Liver (tissue), 8 donors: ENCODE measurements at regions not wholly inside any gene's neighbourhood (a gene's known extent, or its start where the extent isn't known, plus 50 kb on each side); places are given as distances from the start of the nearest gene placed in this dataset.
"Not testable (repeated sequence)": the region's sequence is repeated elsewhere in the genome, so short reads cannot be mapped to it uniquely, and the experiment has no call there.

Experiments used
- DNase-seq: peaks from one replicate; pipeline ENCODE4 v3.0.0-alpha.2; 2017; ENCODE audit warnings: low spot score
- H3K27ac ChIP-seq, 2 donors: one replicate each; pipeline ENCODE4 v1.7.0; 2013; ENCODE audit warnings: inconsistent platforms in 2 of 2, low read length in 2 of 2, control low read depth in 1 of 2, low read depth in 1 of 2, mild to moderate bottlenecking in 1 of 2
- H3K27me3 ChIP-seq, 4 donors: one replicate each; pipeline versions ENCODE4 v1.6.1 to v1.7.0; 2013; ENCODE audit warnings: low read length in 3 of 4, inconsistent platforms in 1 of 4, mild to moderate bottlenecking in 1 of 4, moderate library complexity in 1 of 4; ENCODE audit not compliant: control insufficient read depth in 4 of 4, insufficient read depth in 4 of 4
- H3K36me3 ChIP-seq, 4 donors: one replicate each; pipeline versions ENCODE4 v1.6.1 to v1.7.0; 2013; ENCODE audit warnings: low read length in 3 of 4, mild to moderate bottlenecking in 3 of 4, low read depth in 1 of 4, moderate library complexity in 1 of 4; ENCODE audit not compliant: control insufficient read depth in 4 of 4, insufficient read depth in 3 of 4
- H3K4me1 ChIP-seq, 4 donors: one replicate each; pipeline versions ENCODE4 v1.6.1 to v1.7.0; 2013; ENCODE audit warnings: low read length in 3 of 4, mild to moderate bottlenecking in 3 of 4, moderate library complexity in 1 of 4; ENCODE audit not compliant: control insufficient read depth in 4 of 4, insufficient read depth in 4 of 4
- H3K4me3 ChIP-seq, 3 donors: one replicate each; pipeline versions ENCODE4 v1.6.1 to v1.7.0; 2013; ENCODE audit warnings: low read length in 3 of 3, control low read depth in 1 of 3, low read depth in 1 of 3, mild to moderate bottlenecking in 1 of 3
- H3K9ac ChIP-seq, 2 donors: one replicate each; pipeline ENCODE4 v1.7.0; 2013; ENCODE audit warnings: low read length in 2 of 2, mild to moderate bottlenecking in 2 of 2, moderate library complexity in 2 of 2, control low read depth in 1 of 2, low read depth in 1 of 2
- H3K9me3 ChIP-seq, 4 donors: one replicate each; pipeline versions ENCODE4 v1.6.1 to v1.7.0; 2013; ENCODE audit warnings: low read length in 3 of 4; ENCODE audit not compliant: control insufficient read depth in 4 of 4
- ATF3 ChIP-seq: IDR thresholded peaks from 2 replicates; pipeline ENCODE4 v1.6.1; 2016; ENCODE audit warnings: antibody characterized with exemption
- CTCF ChIP-seq: fragments of 150-350 bp; IDR thresholded peaks from 2 replicates; pipeline ENCODE4 v1.5.1; 2017; ENCODE audit warnings: improper control_type of control experiment, low read depth, low read length; ENCODE audit not compliant: missing input control
- EGR1 ChIP-seq, 2 donors: IDR thresholded peaks; 2 replicates each; pipeline ENCODE4 v1.6.1; 2016 to 2018; ENCODE audit warnings: antibody characterized with exemption in 2 of 2, low read depth in 2 of 2
- FOXA1 ChIP-seq: IDR thresholded peaks from 2 replicates; pipeline ENCODE4 v1.6.1; 2016; ENCODE audit warnings: antibody characterized with exemption
- FOXA2 ChIP-seq: IDR thresholded peaks from 2 replicates; pipeline ENCODE4 v1.6.1; 2016; ENCODE audit warnings: antibody characterized with exemption
- GABPA ChIP-seq, 2 donors: IDR thresholded peaks in 1 of 2; conservative IDR thresholded peaks in 1 of 2; 2 replicates each; pipeline ENCODE4 v1.6.1; 2016; ENCODE audit warnings: antibody characterized with exemption in 2 of 2, mild to moderate bottlenecking in 1 of 2, moderate library complexity in 1 of 2
- HNF4A ChIP-seq, 2 donors: conservative IDR thresholded peaks; 2 replicates each; pipeline ENCODE4 v1.6.1; 2016; ENCODE audit warnings: antibody characterized with exemption in 2 of 2, mild to moderate bottlenecking in 2 of 2
- HNF4G ChIP-seq: IDR thresholded peaks from 2 replicates; pipeline ENCODE4 v1.6.1; 2016; ENCODE audit warnings: antibody characterized with exemption
- JUND ChIP-seq, 2 donors: IDR thresholded peaks; 2 replicates each; pipeline ENCODE4 v1.6.1; 2016; ENCODE audit warnings: antibody characterized with exemption in 2 of 2
- MAX ChIP-seq: IDR thresholded peaks from 2 replicates; pipeline ENCODE4 v1.6.1; 2016; ENCODE audit warnings: antibody characterized with exemption
- NR2F2 ChIP-seq: IDR thresholded peaks from 2 replicates; pipeline ENCODE4 v1.6.1; 2016; ENCODE audit warnings: antibody characterized with exemption
- RAD21 ChIP-seq, 2 donors: IDR thresholded peaks; 2 replicates each; pipeline ENCODE4 v1.6.1; 2016; ENCODE audit warnings: antibody characterized with exemption in 2 of 2, mild to moderate bottlenecking in 2 of 2
- REST ChIP-seq: IDR thresholded peaks from 2 replicates; pipeline ENCODE4 v1.6.1; 2016; ENCODE audit warnings: antibody characterized with exemption, mild to moderate bottlenecking
- SP1 ChIP-seq: IDR thresholded peaks from 2 replicates; pipeline ENCODE4 v1.6.1; 2018; ENCODE audit warnings: antibody characterized with exemption, mild to moderate bottlenecking
- TAF1 ChIP-seq: conservative IDR thresholded peaks from 2 replicates; pipeline ENCODE4 v1.6.1; 2016; ENCODE audit warnings: antibody characterized with exemption, mild to moderate bottlenecking
- ZBTB33 ChIP-seq: IDR thresholded peaks from 2 replicates; pipeline ENCODE4 v1.6.1; 2016; ENCODE audit warnings: antibody characterized with exemption
- WGBS: extraction: QIAGEN DNeasy Blood & Tissue Kit; methylation state at CpG from one replicate; pipeline ENCODE4 v1.1.7; 2013; 5-methylcytosine and 5-hydroxymethylcytosine counted together
- donor health status: healthy.
- donor health status: healthy.
- donor health status: healthy.
- donor health status: healthy.
- donor health status: healthy.

GRCh38 chr12:24505366-24506015 is 443.4 kb downstream of the BCAT1 start:
- no peak overlapping the region for H3K27ac ChIP-seq
- no peaks in the 10 kb centered on the region for H3K27me3 ChIP-seq
- no peak for TF ChIP-seq TAF1
- no peak for TF ChIP-seq HNF4A (conservative IDR thresholded peaks at IDR 0.05)
- TF ChIP-seq SP1 = no peak
- no peak for TF ChIP-seq ATF3
- no peak for TF ChIP-seq HNF4G
- TF ChIP-seq ZBTB33 = no peak
- TF ChIP-seq EGR1 (IDR thresholded peaks at IDR 0.05; ENCODE audit: low read depth in 2 of 2) = no peak
- TF ChIP-seq REST = no peak
- no peak for TF ChIP-seq CTCF
- TF ChIP-seq FOXA2 = no peak
- no peak for TF ChIP-seq GABPA (IDR thresholded peaks at IDR 0.05 in 1 of 2, conservative IDR thresholded peaks at IDR 0.05 in 1 of 2)
- no peak for TF ChIP-seq RAD21 (IDR thresholded peaks at IDR 0.05)
- no peak for TF ChIP-seq NR2F2
- no peak for TF ChIP-seq JUND (IDR thresholded peaks at IDR 0.05)
- no peak for TF ChIP-seq MAX
- no peak for TF ChIP-seq FOXA1
- no peaks in the 10 kb centered on the region for H3K36me3 ChIP-seq
- no peak overlapping the region for H3K4me3 ChIP-seq
- no peaks in the 10 kb centered on the region for H3K9me3 ChIP-seq
- DNase-seq = no peak
- H3K9ac ChIP-seq = no peak overlapping the region
- H3K4me1 ChIP-seq = peaks cover 0 to 10% (median 2%) of the 10 kb centered on the region in 4 donors
- 81% methylated on average over 7 of the region's 7 CpGs for whole genome bisulfite sequencing

- WGBS = 90% methylated on average over 1 of the region's 1 CpG
- not testable (repeated sequence) for H3K9me3 ChIP-seq, H3K4me3 ChIP-seq, H3K27ac ChIP-seq, H3K9ac ChIP-seq, DNase-seq, H3K36me3 ChIP-seq, H3K27me3 ChIP-seq
- H3K4me1 ChIP-seq = peaks cover 6 to 27% (median 9%) of the 10 kb centered on the region in 4 donors
These were observed 445.4 kb downstream of the BCAT1 start for GRCh38 chr12:24503477-24503876.
